ENCODE measurements at regions not wholly inside any gene's neighbourhood (a gene's known extent, or its start where the extent isn't known, plus 50 kb on each side); places are given as distances from the start of the nearest gene placed in this dataset.

DNA sequence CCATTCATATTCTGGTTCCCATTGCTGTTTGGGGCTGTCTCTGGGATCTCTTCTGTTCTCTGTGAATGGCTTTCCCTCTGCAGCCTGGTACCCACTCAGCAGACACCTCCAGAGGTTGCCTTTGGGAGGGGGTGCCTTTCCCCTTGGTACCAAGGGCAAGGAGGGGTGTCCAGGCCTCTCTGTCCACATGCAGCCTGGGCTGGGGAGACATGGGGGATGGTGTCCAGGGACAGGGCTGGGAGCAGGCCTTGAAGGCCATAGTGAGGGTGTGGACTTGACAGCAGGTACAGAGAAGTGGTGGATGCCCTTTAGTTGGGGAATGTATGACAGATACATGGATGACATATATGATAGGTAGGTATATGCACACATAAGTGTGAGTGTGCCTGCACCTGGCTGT lies 83.7 kb downstream of the PLXNA1 start:
- no peak for FAIRE-seq
- intact Hi-C loops (cut with micrococcal nuclease), result no loop called here
- Histone ChIP-seq H4K20me1 (replicated peaks; ENCODE audit: control insufficient read depth, extremely low read depth, insufficient read depth, low read length) (no peaks in the 10 kb centered on the region), H3K36me3 (ENCODE audit: control insufficient read depth in 2 of 2, extremely low read depth in 1 of 2, insufficient read depth in 2 of 2, low read length in 2 of 2) (no peaks in the 10 kb centered on the region), H3K27ac (ENCODE audit: insufficient read depth, low read depth, low read length) (no peak overlapping the region), H3K4me1 (ENCODE audit: control insufficient read depth, extremely low read depth, insufficient read depth, low read length) (no peaks in the 10 kb centered on the region), H3K9me3 (replicated peaks; ENCODE audit: control insufficient read depth, insufficient read depth, low read length) (no peaks in the 10 kb centered on the region), H2AFZ (ENCODE audit: low read depth, low read length) (no peak overlapping the region), H3K4me2 (ENCODE audit: insufficient read depth, low read length) (no peak overlapping the region), H3K27me3 (ENCODE audit: control insufficient read depth in 2 of 2, insufficient read depth in 2 of 2, low read length in 2 of 2) (peaks cover 0 to 3% of the 10 kb centered on the region in 2 experiments), H3K9ac (replicated peaks; ENCODE audit: extremely low read depth, insufficient read depth, low read length) (no peak overlapping the region), H3K9me1 (replicated peaks; ENCODE audit: control insufficient read depth, extremely low read depth, insufficient read depth, low read length) (no peaks in the 10 kb centered on the region), H3K79me2 (ENCODE audit: control insufficient read depth, insufficient read depth, low read length) (no peaks in the 10 kb centered on the region), H3K4me3 (replicated peaks in 1 of 3; ENCODE audit: insufficient read depth in 1 of 3, low read depth in 1 of 3, low read length in 3 of 3) (no peak overlapping the region)
- dilution Hi-C loops (cut with MboI; ENCODE audit: extremely low pct_ligation_motif_present, low sequenced_read_pairs), result no loop called here
- ChIA-PET CTCF (interaction anchor here (1.0 kb wide), 1 partner anchor 9 kb away, joined by 3 read pairs; no protein-coding TSS in a partner anchor), POLR2A (no interaction called here)
- TF ChIP-seq POLR2A (IDR thresholded peaks at IDR 0.05; ENCODE audit: low read depth, low read length) (no peak), EZH2 (IDR thresholded peaks at IDR 0.05; ENCODE audit: borderline replicate concordance, low read depth, low read length, severe bottlenecking) (no peak), MYC (IDR thresholded peaks at IDR 0.05; ENCODE audit: low read depth, low read length) (no peak)
- TF ChIP-seq, protein P1, sequence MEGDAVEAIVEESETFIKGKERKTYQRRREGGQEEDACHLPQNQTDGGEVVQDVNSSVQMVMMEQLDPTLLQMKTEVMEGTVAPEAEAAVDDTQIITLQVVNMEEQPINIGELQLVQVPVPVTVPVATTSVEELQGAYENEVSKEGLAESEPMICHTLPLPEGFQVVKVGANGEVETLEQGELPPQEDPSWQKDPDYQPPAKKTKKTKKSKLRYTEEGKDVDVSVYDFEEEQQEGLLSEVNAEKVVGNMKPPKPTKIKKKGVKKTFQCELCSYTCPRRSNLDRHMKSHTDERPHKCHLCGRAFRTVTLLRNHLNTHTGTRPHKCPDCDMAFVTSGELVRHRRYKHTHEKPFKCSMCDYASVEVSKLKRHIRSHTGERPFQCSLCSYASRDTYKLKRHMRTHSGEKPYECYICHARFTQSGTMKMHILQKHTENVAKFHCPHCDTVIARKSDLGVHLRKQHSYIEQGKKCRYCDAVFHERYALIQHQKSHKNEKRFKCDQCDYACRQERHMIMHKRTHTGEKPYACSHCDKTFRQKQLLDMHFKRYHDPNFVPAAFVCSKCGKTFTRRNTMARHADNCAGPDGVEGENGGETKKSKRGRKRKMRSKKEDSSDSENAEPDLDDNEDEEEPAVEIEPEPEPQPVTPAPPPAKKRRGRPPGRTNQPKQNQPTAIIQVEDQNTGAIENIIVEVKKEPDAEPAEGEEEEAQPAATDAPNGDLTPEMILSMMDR (IDR thresholded peaks at IDR 0.05; ENCODE audit: extremely low read depth in 1 of 2, insufficient read depth in 1 of 2, low read depth in 1 of 2, low read length in 2 of 2), result no peak
- no peak for DNase-seq (ENCODE audit: low read depth, low spot score)
- BruUV-seq (replicated peaks), result no TSS peak

DNA sequence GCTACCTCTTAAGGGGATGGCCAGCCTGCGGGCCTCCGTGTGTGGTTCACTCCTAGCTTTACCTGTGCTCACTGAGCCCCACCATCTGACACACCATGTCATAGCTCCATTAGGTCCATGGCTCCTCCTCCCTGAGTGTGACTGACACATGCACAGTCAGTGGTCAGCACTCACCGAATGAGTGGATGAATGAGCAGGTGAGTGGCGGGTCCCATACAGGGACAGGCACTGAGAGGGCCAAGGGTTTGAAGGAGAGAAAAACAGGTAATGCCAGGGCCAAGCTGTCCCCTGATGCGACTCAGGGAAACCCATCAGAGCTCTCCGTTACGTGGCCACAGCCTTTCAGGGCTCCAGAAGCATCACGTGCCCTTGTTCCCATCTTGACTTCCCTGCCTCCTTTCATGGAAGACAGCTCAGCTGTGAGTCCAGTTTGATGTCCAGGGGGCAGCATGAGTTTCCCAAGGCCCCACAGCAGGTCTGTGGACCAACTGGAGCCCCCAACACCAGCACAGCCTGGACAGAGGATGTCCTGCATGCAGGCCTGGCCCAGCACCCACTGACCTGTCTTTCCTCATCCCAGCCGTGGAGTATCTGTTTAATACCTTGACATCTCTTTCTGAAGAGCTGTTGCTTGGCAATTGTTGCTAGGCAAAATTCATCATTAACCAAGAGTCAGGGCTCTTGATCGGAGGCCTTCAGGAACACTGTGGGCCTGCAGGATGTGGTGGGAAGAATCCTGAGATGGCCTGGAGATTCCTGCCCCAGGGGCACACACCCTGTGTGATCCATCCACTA lies 84.4 kb downstream of the PLXNA1 start:
- Histone ChIP-seq H3K27ac (ENCODE audit: insufficient read depth, low read depth, low read length) (no peak overlapping the region), H4K20me1 (replicated peaks; ENCODE audit: control insufficient read depth, extremely low read depth, insufficient read depth, low read length) (no peaks in the 10 kb centered on the region), H3K4me1 (ENCODE audit: control insufficient read depth, extremely low read depth, insufficient read depth, low read length) (no peaks in the 10 kb centered on the region), H3K79me2 (ENCODE audit: control insufficient read depth, insufficient read depth, low read length) (no peaks in the 10 kb centered on the region), H3K4me3 (replicated peaks in 1 of 3; ENCODE audit: insufficient read depth in 1 of 3, low read depth in 1 of 3, low read length in 3 of 3) (no peak overlapping the region), H3K9ac (replicated peaks; ENCODE audit: extremely low read depth, insufficient read depth, low read length) (no peak overlapping the region), H2AFZ (ENCODE audit: low read depth, low read length) (no peak overlapping the region), H3K9me1 (replicated peaks; ENCODE audit: control insufficient read depth, extremely low read depth, insufficient read depth, low read length) (no peaks in the 10 kb centered on the region), H3K9me3 (replicated peaks; ENCODE audit: control insufficient read depth, insufficient read depth, low read length) (no peaks in the 10 kb centered on the region), H3K4me2 (ENCODE audit: insufficient read depth, low read length) (no peak overlapping the region), H3K36me3 (ENCODE audit: control insufficient read depth in 2 of 2, extremely low read depth in 1 of 2, insufficient read depth in 2 of 2, low read length in 2 of 2) (no peaks in the 10 kb centered on the region), H3K27me3 (ENCODE audit: control insufficient read depth in 2 of 2, insufficient read depth in 2 of 2, low read length in 2 of 2) (no peaks in the 10 kb centered on the region)
- intact Hi-C loops (cut with micrococcal nuclease), result no loop called here
- DNase-seq (ENCODE audit: low read depth, low spot score) (no peak), FAIRE-seq (no peak)
- CTCF ChIA-PET, result no interaction called here
- POLR2A ChIA-PET, result no interaction called here
- no TSS peak for BruUV-seq (replicated peaks)
- dilution Hi-C loops (cut with MboI; ENCODE audit: extremely low pct_ligation_motif_present, low sequenced_read_pairs), result no loop called here
- TF ChIP-seq, protein P1 (IDR thresholded peaks at IDR 0.05; ENCODE audit: extremely low read depth in 1 of 2, insufficient read depth in 1 of 2, low read depth in 1 of 2, low read length in 2 of 2), result no peak
- no peak for TF ChIP-seq POLR2A (IDR thresholded peaks at IDR 0.05; ENCODE audit: low read depth, low read length)
- no peak for TF ChIP-seq EZH2 (IDR thresholded peaks at IDR 0.05; ENCODE audit: borderline replicate concordance, low read depth, low read length, severe bottlenecking)
- TF ChIP-seq JUN (IDR thresholded peaks at IDR 0.05; ENCODE audit: borderline replicate concordance, insufficient read depth, insufficient read length, low read depth), result no peak
- TF ChIP-seq GATA2 (IDR thresholded peaks at IDR 0.05; ENCODE audit: insufficient read depth, insufficient read length, low read depth, low read length), result no peak
- TF ChIP-seq, protein P2, sequence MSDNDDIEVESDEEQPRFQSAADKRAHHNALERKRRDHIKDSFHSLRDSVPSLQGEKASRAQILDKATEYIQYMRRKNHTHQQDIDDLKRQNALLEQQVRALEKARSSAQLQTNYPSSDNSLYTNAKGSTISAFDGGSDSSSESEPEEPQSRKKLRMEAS (IDR thresholded peaks at IDR 0.05; ENCODE audit: insufficient read depth, insufficient read length), result no peak
- no peak for TF ChIP-seq FOS (IDR thresholded peaks at IDR 0.05; ENCODE audit: borderline replicate concordance, insufficient read depth, low read length)
- no peak for TF ChIP-seq POLR2AphosphoS5 (IDR thresholded peaks at IDR 0.05; ENCODE audit: insufficient read depth, low read depth, low read length)
- no peak for TF ChIP-seq MYC (IDR thresholded peaks at IDR 0.05; ENCODE audit: low read depth, low read length)
